ENCODE measurements at regions not wholly inside any gene's neighbourhood (a gene's known extent, or its start where the extent isn't known, plus 50 kb on each side); places are given as distances from the start of the nearest gene placed in this dataset.

GRCh38 chr18:75137346-75137877 is 71.5 kb downstream of the PTGR3 start:
- TF ChIP-seq EP300 (IDR thresholded peaks at IDR 0.05) (no peak), POLR2AphosphoS5 (IDR thresholded peaks at IDR 0.05) (no peak), POLR2A (IDR thresholded peaks at IDR 0.05) (no peak), CTCF (IDR thresholded peaks at IDR 0.05) (no peak)
